ENCODE measurements at regions not wholly inside any gene's neighbourhood (a gene's known extent, or its start where the extent isn't known, plus 50 kb on each side); places are given as distances from the start of the nearest gene placed in this dataset.

- peaks cover 38% of the 10 kb centered on the region for H3K4me1 Mint-ChIP-seq (ENCODE audit: low read depth)
- no peak for TF ChIP-seq CTCF (IDR thresholded peaks at IDR 0.05)
- H3K27me3 ChIP-seq (ENCODE audit: control insufficient read depth in 1 of 2, insufficient read depth in 2 of 2, low read length in 2 of 2): no peaks in the 10 kb centered on the region
- no peaks in the 10 kb centered on the region for H3K36me3 Mint-ChIP-seq (ENCODE audit: low read depth)
- H3K36me3 ChIP-seq (ENCODE audit: insufficient read depth, low read length): no peaks in the 10 kb centered on the region
- ATAC-seq (ENCODE audit: poor library complexity) (no peak), DNase-seq (no peak)
- intact Hi-C loops (cut with DNase I, micrococcal nuclease): loop anchor here in 1 of 2 experiments (5.0 kb wide), 1 partner anchor 75 kb away; no protein-coding TSS in a partner anchor
- no peak overlapping the region for H3K4me3 ChIP-seq (ENCODE audit: low read length)
- peaks cover 62% of the 10 kb centered on the region for H3K4me1 ChIP-seq (ENCODE audit: insufficient read depth, low read length)
- H3K27ac Mint-ChIP-seq: no peak overlapping the region
- CTCF ChIA-PET: interaction anchor here (1.0 to 1.7 kb wide), 3 partner anchors 22 to 63 kb away, joined by 3 to 5 read pairs (median 3); no protein-coding TSS in a partner anchor
- no peaks in the 10 kb centered on the region for H3K9me3 ChIP-seq (ENCODE audit: control insufficient read depth in 1 of 2, insufficient read depth in 1 of 2, low read length in 2 of 2)
- no peaks in the 10 kb centered on the region for H3K9me3 Mint-ChIP-seq
- H3K27ac ChIP-seq (ENCODE audit: low read depth in 1 of 2, low read length in 2 of 2): no peak overlapping the region
- POLR2A ChIA-PET: interaction anchor here (0.6 to 1.2 kb wide), 3 partner anchors 80 to 115 kb away, joined by 3 to 4 read pairs (median 3); partner anchors contain the start of gene DUSP5
- no peak overlapping the region for H3K4me3 Mint-ChIP-seq
- no peaks in the 10 kb centered on the region for H3K27me3 Mint-ChIP-seq
Observed at GRCh38 chr10:110416776-110417711, 80.7 kb upstream of the DUSP5 start.

DNA sequence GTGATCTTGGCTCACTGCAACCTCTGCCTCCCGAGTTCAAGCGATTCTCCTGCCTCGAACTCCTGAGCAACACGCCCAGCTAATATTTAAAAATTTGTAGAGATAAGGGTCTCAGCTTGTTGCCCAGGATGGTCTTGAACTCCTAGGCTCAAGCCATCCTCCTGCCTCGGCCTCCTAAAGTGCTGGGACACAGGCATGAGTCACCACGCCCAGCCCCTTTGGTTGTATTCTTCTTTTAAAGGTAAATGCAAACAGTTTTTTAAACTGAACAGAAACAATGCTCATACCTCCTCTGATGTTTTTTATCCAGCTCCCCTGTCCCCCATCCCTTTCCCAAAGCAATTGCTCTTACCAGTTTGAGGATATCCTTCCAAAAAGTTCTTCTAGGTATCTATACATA lies 79.5 kb upstream of the DUSP5 start:
- H3K27ac Mint-ChIP-seq: no peak overlapping the region
- POLR2A ChIA-PET: no interaction called here

DNA sequence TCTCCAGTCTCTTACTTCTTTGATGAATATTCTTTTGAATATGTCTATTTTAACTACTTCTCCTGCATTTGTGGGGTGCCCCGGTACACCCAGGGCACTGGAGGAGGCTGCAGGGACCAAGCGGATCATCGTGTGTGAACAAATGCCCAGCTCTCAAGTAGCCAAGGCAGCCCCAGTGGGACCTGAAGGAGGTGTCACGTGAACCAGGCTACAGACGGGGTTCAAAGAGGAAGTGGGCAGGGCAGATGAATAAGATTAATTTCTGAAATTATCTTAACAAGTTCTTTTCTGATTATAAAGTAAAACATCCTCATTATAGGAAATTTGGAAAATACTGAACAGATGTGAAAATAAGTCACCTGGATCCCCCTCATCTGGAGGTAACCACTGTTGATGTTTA lies 78.4 kb upstream of the DUSP5 start:
- Mint-ChIP-seq H3K4me3 (no peak overlapping the region), H3K27ac (no peak overlapping the region), H3K4me1 (ENCODE audit: low read depth) (peaks cover 35% of the 10 kb centered on the region), H3K36me3 (ENCODE audit: low read depth) (no peaks in the 10 kb centered on the region), H3K9me3 (no peaks in the 10 kb centered on the region), H3K27me3 (no peaks in the 10 kb centered on the region)
- TF ChIP-seq CTCF (IDR thresholded peaks at IDR 0.05): no peak
- no peak for ATAC-seq (ENCODE audit: poor library complexity)
- no peak overlapping the region for H3K4me3 ChIP-seq (ENCODE audit: low read length)
- no peaks in the 10 kb centered on the region for H3K27me3 ChIP-seq (ENCODE audit: control insufficient read depth in 1 of 2, insufficient read depth in 2 of 2, low read length in 2 of 2)
- H3K27ac ChIP-seq (ENCODE audit: low read depth in 1 of 2, low read length in 2 of 2): no peak overlapping the region
- ChIA-PET CTCF (interaction anchor here (1.7 kb wide), 1 partner anchor 65 kb away, joined by 5 read pairs; no protein-coding TSS in a partner anchor), POLR2A (no interaction called here)
- H3K36me3 ChIP-seq (ENCODE audit: insufficient read depth, low read length): no peaks in the 10 kb centered on the region
- H3K9me3 ChIP-seq (ENCODE audit: control insufficient read depth in 1 of 2, insufficient read depth in 1 of 2, low read length in 2 of 2): no peaks in the 10 kb centered on the region
- intact Hi-C loops (cut with DNase I, micrococcal nuclease): loop anchor here in 1 of 2 experiments (5.0 kb wide), 1 partner anchor 73 kb away; no protein-coding TSS in a partner anchor
- H3K4me1 ChIP-seq (ENCODE audit: insufficient read depth, low read length): peaks cover 56% of the 10 kb centered on the region
- no peak for DNase-seq

More for the DNA sequence above, 79.5 kb upstream of the DUSP5 start:
- DNase-seq (no peak), ATAC-seq (ENCODE audit: poor library complexity) (no peak)
- Histone ChIP-seq H3K9me3 (ENCODE audit: control insufficient read depth in 1 of 2, insufficient read depth in 1 of 2, low read length in 2 of 2) (no peaks in the 10 kb centered on the region), H3K27me3 (ENCODE audit: control insufficient read depth in 1 of 2, insufficient read depth in 2 of 2, low read length in 2 of 2) (no peaks in the 10 kb centered on the region), H3K4me3 (ENCODE audit: low read length) (no peak overlapping the region), H3K27ac (ENCODE audit: low read depth in 1 of 2, low read length in 2 of 2) (no peak overlapping the region), H3K36me3 (ENCODE audit: insufficient read depth, low read length) (no peaks in the 10 kb centered on the region), H3K4me1 (ENCODE audit: insufficient read depth, low read length) (peaks cover 62% of the 10 kb centered on the region)
- Mint-ChIP-seq H3K27me3 (no peaks in the 10 kb centered on the region), H3K9me3 (no peaks in the 10 kb centered on the region), H3K4me1 (ENCODE audit: low read depth) (peaks cover 38% of the 10 kb centered on the region), H3K36me3 (ENCODE audit: low read depth) (no peaks in the 10 kb centered on the region), H3K4me3 (no peak overlapping the region)
- CTCF ChIA-PET: interaction anchor here (0.6 to 1.7 kb wide), 2 partner anchors 16 to 64 kb away, joined by 3 to 5 read pairs; no protein-coding TSS in a partner anchor
- no peak for TF ChIP-seq CTCF (IDR thresholded peaks at IDR 0.05)
- intact Hi-C loops (cut with DNase I, micrococcal nuclease): loop anchor here in 1 of 2 experiments (5.0 kb wide), 1 partner anchor 74 kb away; no protein-coding TSS in a partner anchor
